HCT116 (cell line): ENCODE measurements at regions not wholly inside any gene's neighbourhood (a gene's known extent, or its start where the extent isn't known, plus 50 kb on each side); places are given as distances from the start of the nearest gene placed in this dataset.

Experiments
- EZH2 ChIP-seq: fragments of 200-600 bp; sonication (generic); IDR thresholded peaks from 2 replicates; pipeline ENCODE4 v1.6.1; 2017; ENCODE audit warnings: antibody characterized with exemption, mixed run types
- EZH2phosphoT487 ChIP-seq: fragments of 200-600 bp; IDR thresholded peaks from 2 replicates; pipeline ENCODE4 v1.6.1; 2018; ENCODE audit warnings: antibody characterized with exemption, borderline replicate concordance
- JUND ChIP-seq: IDR thresholded peaks from 2 replicates; pipeline ENCODE4 v1.6.1; 2012
- POLR2A ChIP-seq: IDR thresholded peaks from 2 replicates; pipeline ENCODE4 v1.7.0; 2011; ENCODE audit warnings: borderline replicate concordance; ENCODE audit not compliant: insufficient read depth, insufficient read length; ENCODE audit errors: extremely low read depth
- POLR2AphosphoS5 ChIP-seq: IDR thresholded peaks from 2 replicates; pipeline ENCODE4 v1.6.1; 2011; ENCODE audit warnings: mild to moderate bottlenecking, low read depth, low read length, moderate library complexity
- RAD21 ChIP-seq: IDR thresholded peaks from 2 replicates; pipeline ENCODE4 v1.6.1; 2012; ENCODE audit warnings: low read depth, mild to moderate bottlenecking
- SIN3A ChIP-seq: IDR thresholded peaks from 2 replicates; pipeline ENCODE4 v1.6.1; 2012; ENCODE audit warnings: low read depth
- SP1 ChIP-seq: IDR thresholded peaks from 2 replicates; pipeline ENCODE4 v1.6.1; 2012; ENCODE audit warnings: low read depth
- YY1 ChIP-seq: IDR thresholded peaks from 2 replicates; pipeline ENCODE4 v1.6.1; 2011; ENCODE audit warnings: low read length, low read depth, moderate library complexity, mild to moderate bottlenecking; ENCODE audit not compliant: insufficient replicate concordance; ENCODE audit errors: extremely low read depth
- ZNF274 ChIP-seq: fragments of 200-500 bp; sonication (Bioruptor generic); IDR thresholded peaks from 2 replicates; pipeline ENCODE4 v1.6.1; 2014; ENCODE audit warnings: mild to moderate bottlenecking, low read depth, low read length, inconsistent platforms
- TF ChIP-seq, protein P1 (sequence below), 3 experiments: fragments of 200-600 bp in 1 of 3; sonication (generic) in 1 of 3; IDR thresholded peaks in 2 of 3; conservative IDR thresholded peaks in 1 of 3; 2 replicates each; pipeline ENCODE4 v1.5.1; 2012 to 2017; ENCODE audit warnings: low read depth in 2 of 3, low read length in 2 of 3, antibody characterized with exemption in 1 of 3, borderline replicate concordance in 1 of 3, control low read depth in 1 of 3, mild to moderate bottlenecking in 1 of 3, mixed read lengths in 1 of 3, mixed run types in 1 of 3, moderate library complexity in 1 of 3; ENCODE audit not compliant: insufficient read depth in 1 of 3
- TF ChIP-seq, protein P2 (sequence below): IDR thresholded peaks from 2 replicates; pipeline ENCODE4 v1.6.1; 2011; ENCODE audit warnings: mild to moderate bottlenecking, low read length, moderate library complexity; ENCODE audit not compliant: insufficient replicate concordance; ENCODE audit errors: extremely low read depth
- TF ChIP-seq, protein P3 (sequence below): IDR thresholded peaks from 2 replicates; pipeline ENCODE4 v1.6.1; 2012; ENCODE audit warnings: low read depth
- TF ChIP-seq, protein P4 (sequence below): IDR thresholded peaks from 2 replicates; pipeline ENCODE4 v1.6.1; 2012

DNA sequence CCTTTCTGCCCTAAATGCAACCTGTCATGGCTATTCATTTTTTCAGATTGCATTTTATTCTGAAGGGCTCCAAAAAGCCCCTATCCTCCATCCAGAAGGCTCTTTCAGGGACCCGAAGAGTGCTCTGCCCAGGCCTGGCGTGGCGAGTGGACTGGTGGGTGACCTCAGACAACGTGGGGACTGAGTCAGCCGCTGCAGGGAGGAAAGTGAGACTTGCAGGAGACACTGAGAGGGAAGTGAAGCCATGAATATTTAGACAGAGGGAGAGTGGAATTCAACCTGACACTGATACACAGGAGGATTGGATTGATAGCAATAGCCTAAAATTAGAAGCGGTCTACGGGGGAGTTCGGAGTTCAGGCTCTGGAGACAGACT is 63.6 kb upstream of the SIX2 start:
- TF ChIP-seq POLR2AphosphoS5, result no peak
- TF ChIP-seq, protein P1, sequence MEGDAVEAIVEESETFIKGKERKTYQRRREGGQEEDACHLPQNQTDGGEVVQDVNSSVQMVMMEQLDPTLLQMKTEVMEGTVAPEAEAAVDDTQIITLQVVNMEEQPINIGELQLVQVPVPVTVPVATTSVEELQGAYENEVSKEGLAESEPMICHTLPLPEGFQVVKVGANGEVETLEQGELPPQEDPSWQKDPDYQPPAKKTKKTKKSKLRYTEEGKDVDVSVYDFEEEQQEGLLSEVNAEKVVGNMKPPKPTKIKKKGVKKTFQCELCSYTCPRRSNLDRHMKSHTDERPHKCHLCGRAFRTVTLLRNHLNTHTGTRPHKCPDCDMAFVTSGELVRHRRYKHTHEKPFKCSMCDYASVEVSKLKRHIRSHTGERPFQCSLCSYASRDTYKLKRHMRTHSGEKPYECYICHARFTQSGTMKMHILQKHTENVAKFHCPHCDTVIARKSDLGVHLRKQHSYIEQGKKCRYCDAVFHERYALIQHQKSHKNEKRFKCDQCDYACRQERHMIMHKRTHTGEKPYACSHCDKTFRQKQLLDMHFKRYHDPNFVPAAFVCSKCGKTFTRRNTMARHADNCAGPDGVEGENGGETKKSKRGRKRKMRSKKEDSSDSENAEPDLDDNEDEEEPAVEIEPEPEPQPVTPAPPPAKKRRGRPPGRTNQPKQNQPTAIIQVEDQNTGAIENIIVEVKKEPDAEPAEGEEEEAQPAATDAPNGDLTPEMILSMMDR (IDR thresholded peaks at IDR 0.05 in 2 of 3, conservative IDR thresholded peaks at IDR 0.05 in 1 of 3; ENCODE audit: borderline replicate concordance in 1 of 3, insufficient read depth in 1 of 3, low read depth in 2 of 3, low read length in 2 of 3), result no peak
- TF ChIP-seq, protein P2, sequence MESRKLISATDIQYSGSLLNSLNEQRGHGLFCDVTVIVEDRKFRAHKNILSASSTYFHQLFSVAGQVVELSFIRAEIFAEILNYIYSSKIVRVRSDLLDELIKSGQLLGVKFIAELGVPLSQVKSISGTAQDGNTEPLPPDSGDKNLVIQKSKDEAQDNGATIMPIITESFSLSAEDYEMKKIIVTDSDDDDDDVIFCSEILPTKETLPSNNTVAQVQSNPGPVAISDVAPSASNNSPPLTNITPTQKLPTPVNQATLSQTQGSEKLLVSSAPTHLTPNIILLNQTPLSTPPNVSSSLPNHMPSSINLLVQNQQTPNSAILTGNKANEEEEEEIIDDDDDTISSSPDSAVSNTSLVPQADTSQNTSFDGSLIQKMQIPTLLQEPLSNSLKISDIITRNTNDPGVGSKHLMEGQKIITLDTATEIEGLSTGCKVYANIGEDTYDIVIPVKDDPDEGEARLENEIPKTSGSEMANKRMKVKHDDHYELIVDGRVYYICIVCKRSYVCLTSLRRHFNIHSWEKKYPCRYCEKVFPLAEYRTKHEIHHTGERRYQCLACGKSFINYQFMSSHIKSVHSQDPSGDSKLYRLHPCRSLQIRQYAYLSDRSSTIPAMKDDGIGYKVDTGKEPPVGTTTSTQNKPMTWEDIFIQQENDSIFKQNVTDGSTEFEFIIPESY, result no peak
- no peak for TF ChIP-seq EZH2
- TF ChIP-seq, protein P3, sequence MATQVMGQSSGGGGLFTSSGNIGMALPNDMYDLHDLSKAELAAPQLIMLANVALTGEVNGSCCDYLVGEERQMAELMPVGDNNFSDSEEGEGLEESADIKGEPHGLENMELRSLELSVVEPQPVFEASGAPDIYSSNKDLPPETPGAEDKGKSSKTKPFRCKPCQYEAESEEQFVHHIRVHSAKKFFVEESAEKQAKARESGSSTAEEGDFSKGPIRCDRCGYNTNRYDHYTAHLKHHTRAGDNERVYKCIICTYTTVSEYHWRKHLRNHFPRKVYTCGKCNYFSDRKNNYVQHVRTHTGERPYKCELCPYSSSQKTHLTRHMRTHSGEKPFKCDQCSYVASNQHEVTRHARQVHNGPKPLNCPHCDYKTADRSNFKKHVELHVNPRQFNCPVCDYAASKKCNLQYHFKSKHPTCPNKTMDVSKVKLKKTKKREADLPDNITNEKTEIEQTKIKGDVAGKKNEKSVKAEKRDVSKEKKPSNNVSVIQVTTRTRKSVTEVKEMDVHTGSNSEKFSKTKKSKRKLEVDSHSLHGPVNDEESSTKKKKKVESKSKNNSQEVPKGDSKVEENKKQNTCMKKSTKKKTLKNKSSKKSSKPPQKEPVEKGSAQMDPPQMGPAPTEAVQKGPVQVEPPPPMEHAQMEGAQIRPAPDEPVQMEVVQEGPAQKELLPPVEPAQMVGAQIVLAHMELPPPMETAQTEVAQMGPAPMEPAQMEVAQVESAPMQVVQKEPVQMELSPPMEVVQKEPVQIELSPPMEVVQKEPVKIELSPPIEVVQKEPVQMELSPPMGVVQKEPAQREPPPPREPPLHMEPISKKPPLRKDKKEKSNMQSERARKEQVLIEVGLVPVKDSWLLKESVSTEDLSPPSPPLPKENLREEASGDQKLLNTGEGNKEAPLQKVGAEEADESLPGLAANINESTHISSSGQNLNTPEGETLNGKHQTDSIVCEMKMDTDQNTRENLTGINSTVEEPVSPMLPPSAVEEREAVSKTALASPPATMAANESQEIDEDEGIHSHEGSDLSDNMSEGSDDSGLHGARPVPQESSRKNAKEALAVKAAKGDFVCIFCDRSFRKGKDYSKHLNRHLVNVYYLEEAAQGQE, result no peak
- TF ChIP-seq JUND, result no peak
- TF ChIP-seq YY1, result no peak
- no peak for TF ChIP-seq ZNF274
- no peak for TF ChIP-seq RAD21
- TF ChIP-seq, protein P4, sequence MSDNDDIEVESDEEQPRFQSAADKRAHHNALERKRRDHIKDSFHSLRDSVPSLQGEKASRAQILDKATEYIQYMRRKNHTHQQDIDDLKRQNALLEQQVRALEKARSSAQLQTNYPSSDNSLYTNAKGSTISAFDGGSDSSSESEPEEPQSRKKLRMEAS, result no peak
- TF ChIP-seq POLR2A, result no peak
- TF ChIP-seq SIN3A, result no peak
- TF ChIP-seq EZH2phosphoT487, result no peak
- TF ChIP-seq SP1, result no peak
